HFFc6 (cell line): ENCODE measurements at regions not wholly inside any gene's neighbourhood (a gene's known extent, or its start where the extent isn't known, plus 50 kb on each side); places are given as distances from the start of the nearest gene placed in this dataset.

ENCODE experiments used
- DNase-seq: peaks from one replicate; pipeline ENCODE4 v3.0.0-alpha.2; 2018
- H3K27ac Mint-ChIP-seq: 2 replicates; pipeline ENCODE4 v1.8.0; 2020; ENCODE audit warnings: mild to moderate bottlenecking, mixed read lengths
- H3K27me3 Mint-ChIP-seq: 2 replicates; pipeline ENCODE4 v1.8.0; 2021; ENCODE audit warnings: mild to moderate bottlenecking, moderate library complexity, mixed read lengths; ENCODE audit not compliant: insufficient read depth
- H3K36me3 Mint-ChIP-seq: 2 replicates; pipeline ENCODE4 v1.8.0; 2021; ENCODE audit warnings: low read depth, mixed read lengths
- H3K4me1 Mint-ChIP-seq: 2 replicates; pipeline ENCODE4 v1.8.0; 2020; ENCODE audit warnings: low read depth, mixed read lengths
- H3K4me3 Mint-ChIP-seq: 2 replicates; pipeline ENCODE4 v1.8.0; 2020; ENCODE audit warnings: mild to moderate bottlenecking, moderate library complexity, mixed read lengths
- H3K9me3 Mint-ChIP-seq: 2 replicates; pipeline ENCODE4 v1.8.0; 2020; ENCODE audit warnings: mild to moderate bottlenecking, mixed read lengths
- TF ChIP-seq, protein P1 (sequence below): fragments of 200-600 bp; sonication (generic); IDR thresholded peaks from 2 replicates; pipeline ENCODE4 v1.5.0; 2021; ENCODE audit warnings: antibody characterized with exemption, mild to moderate bottlenecking

DNA sequence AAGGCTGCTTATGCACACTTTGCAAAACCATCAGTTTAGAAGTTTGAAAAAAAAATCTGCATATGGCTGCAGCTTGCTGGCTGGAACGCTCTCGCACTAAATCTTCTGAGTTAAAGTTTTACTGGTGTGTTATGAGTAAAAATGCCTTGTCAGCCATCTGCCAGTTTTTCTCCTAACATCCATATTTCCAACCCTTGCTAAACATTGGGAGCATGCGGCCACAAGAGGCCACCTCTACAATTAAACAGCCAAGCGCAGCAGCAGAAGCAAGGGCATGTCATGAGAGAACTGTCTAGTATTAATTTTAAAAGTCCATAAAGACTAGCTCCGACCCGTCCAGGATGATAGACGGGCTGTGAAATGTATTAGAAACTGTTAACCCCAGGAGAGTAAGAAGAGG, 248.3 kb downstream of the TSHZ3 start:
- H3K27me3 Mint-ChIP-seq: peaks cover 11% of the 10 kb centered on the region
- no peak for DNase-seq
- H3K9me3 Mint-ChIP-seq: no peaks in the 10 kb centered on the region
- H3K36me3 Mint-ChIP-seq: no peaks in the 10 kb centered on the region
- no peaks in the 10 kb centered on the region; the same call in 1 of the 2 replicates for H3K4me1 Mint-ChIP-seq
- H3K27ac Mint-ChIP-seq: no peak overlapping the region
- no peak overlapping the region for H3K4me3 Mint-ChIP-seq
- TF ChIP-seq, protein P1, sequence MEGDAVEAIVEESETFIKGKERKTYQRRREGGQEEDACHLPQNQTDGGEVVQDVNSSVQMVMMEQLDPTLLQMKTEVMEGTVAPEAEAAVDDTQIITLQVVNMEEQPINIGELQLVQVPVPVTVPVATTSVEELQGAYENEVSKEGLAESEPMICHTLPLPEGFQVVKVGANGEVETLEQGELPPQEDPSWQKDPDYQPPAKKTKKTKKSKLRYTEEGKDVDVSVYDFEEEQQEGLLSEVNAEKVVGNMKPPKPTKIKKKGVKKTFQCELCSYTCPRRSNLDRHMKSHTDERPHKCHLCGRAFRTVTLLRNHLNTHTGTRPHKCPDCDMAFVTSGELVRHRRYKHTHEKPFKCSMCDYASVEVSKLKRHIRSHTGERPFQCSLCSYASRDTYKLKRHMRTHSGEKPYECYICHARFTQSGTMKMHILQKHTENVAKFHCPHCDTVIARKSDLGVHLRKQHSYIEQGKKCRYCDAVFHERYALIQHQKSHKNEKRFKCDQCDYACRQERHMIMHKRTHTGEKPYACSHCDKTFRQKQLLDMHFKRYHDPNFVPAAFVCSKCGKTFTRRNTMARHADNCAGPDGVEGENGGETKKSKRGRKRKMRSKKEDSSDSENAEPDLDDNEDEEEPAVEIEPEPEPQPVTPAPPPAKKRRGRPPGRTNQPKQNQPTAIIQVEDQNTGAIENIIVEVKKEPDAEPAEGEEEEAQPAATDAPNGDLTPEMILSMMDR: no peak

- H3K27me3 Mint-ChIP-seq: peaks cover 9% of the 10 kb centered on the region
Measured at GRCh38 chr19:31100206-31100590, 249.0 kb downstream of the TSHZ3 start.

GRCh38 chr19:31099515-31100205, 249.6 kb downstream of the TSHZ3 start:
- Mint-ChIP-seq H3K4me1 (no peaks in the 10 kb centered on the region; the same call in 1 of the 2 replicates), H3K36me3 (no peaks in the 10 kb centered on the region), H3K27me3 (peaks cover 9% of the 10 kb centered on the region), H3K4me3 (no peak overlapping the region), H3K9me3 (no peaks in the 10 kb centered on the region), H3K27ac (no peak overlapping the region)
- no peak for DNase-seq
- TF ChIP-seq, protein P1: no peak

More at GRCh38 chr19:31100206-31100590, 249.0 kb downstream of the TSHZ3 start:
- H3K9me3 Mint-ChIP-seq: no peaks in the 10 kb centered on the region
- H3K36me3 Mint-ChIP-seq: no peaks in the 10 kb centered on the region
- TF ChIP-seq, protein P1: no peak
- DNase-seq: no peak
- no peak overlapping the region for H3K27ac Mint-ChIP-seq
- H3K4me1 Mint-ChIP-seq: no peaks in the 10 kb centered on the region; the same call in 1 of the 2 replicates
- H3K4me3 Mint-ChIP-seq: no peak overlapping the region

DNA sequence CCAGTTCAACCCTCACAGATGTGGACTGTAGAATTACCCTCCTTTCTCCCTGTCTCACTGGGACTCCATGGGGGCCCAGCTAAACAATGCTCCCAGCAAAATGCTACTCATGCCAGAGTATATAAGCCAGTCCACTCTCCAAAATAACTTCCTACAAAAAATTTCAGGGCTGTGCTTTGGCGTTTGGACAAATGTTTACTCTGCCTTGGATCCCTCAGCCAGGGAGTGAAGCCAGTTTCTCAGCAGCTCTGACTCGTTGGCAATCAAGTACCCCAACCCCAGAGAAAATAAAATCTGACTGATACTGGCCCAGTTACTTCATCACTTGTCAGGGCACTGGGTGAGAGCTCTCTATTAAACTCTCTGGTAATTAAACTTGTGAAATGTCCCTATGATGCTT, 250.4 kb downstream of the TSHZ3 start:
- peaks cover 4% of the 10 kb centered on the region for H3K27me3 Mint-ChIP-seq
- H3K4me1 Mint-ChIP-seq: no peaks in the 10 kb centered on the region; the same call in 1 of the 2 replicates
- TF ChIP-seq, protein P1: no peak
- H3K36me3 Mint-ChIP-seq: no peaks in the 10 kb centered on the region
- no peak overlapping the region for H3K27ac Mint-ChIP-seq
- DNase-seq: no peak
- no peaks in the 10 kb centered on the region for H3K9me3 Mint-ChIP-seq
- no peak overlapping the region for H3K4me3 Mint-ChIP-seq

DNA sequence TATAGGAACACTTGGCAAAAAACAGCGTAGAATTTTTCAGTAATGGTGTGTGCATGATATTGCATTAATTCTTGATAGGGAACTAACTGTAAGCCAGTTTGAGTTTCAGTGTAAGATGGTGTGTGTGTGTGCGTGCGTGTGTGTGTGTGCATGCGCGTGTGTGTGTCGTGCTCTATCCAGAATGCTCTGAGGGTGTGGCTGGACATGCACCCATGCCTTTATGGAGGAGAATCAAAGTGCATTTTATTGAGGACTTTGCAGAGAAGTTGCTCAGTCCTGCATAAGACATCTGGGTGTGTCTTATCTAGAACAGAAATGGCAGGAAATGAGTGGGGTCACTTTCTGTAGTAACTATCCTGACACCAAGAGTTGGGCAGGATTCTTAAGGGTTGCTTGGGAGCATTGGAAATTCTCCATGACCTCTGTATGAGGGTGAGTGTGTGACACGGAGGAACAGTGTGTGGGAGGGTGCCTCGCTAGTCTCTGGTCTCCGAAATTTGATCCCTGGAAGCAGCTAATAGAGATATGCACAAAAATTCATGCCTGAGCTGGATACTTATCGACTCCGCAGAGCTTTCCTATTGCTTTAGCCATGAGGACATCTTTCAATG, 252.2 kb downstream of the TSHZ3 start:
- no peaks in the 10 kb centered on the region for H3K36me3 Mint-ChIP-seq
- H3K4me3 Mint-ChIP-seq: no peak overlapping the region
- H3K9me3 Mint-ChIP-seq: no peaks in the 10 kb centered on the region
- H3K4me1 Mint-ChIP-seq: no peaks in the 10 kb centered on the region; the same call in 1 of the 2 replicates
- H3K27me3 Mint-ChIP-seq: peaks cover 12% of the 10 kb centered on the region
- TF ChIP-seq, protein P1: no peak
- no peak overlapping the region for H3K27ac Mint-ChIP-seq
- no peak for DNase-seq
